ENCODE measurements at regions not wholly inside any gene's neighbourhood (a gene's known extent, or its start where the extent isn't known, plus 50 kb on each side); places are given as distances from the start of the nearest gene placed in this dataset.

GRCh38 chr17:55632893-55633292 lies 89.8 kb downstream of the TMEM100 start:
- no peak for ATAC-seq

GRCh38 chr17:55632236-55632635 lies 90.4 kb downstream of the TMEM100 start:
- no peak for ATAC-seq

- no peak for ATAC-seq
These were observed 92.7 kb downstream of the TMEM100 start for GRCh38 chr17:55629995-55630394.

- peak; percentile 62 to 67 for ATAC-seq
These were observed 97.1 kb downstream of the TMEM100 start for GRCh38 chr17:55625521-55625920.

GRCh38 chr17:55624772-55625433 lies 97.8 kb downstream of the TMEM100 start:
- peak; percentile 40 to 72 for ATAC-seq

- ATAC-seq: no peak
These were observed 100.1 kb downstream of the TMEM100 start for GRCh38 chr17:55622547-55622946.

GRCh38 chr17:55620945-55621344 lies 101.7 kb downstream of the TMEM100 start:
- ATAC-seq: no peak

GRCh38 chr17:55620023-55620422 lies 102.6 kb downstream of the TMEM100 start:
- ATAC-seq: no peak

GRCh38 chr17:55617441-55617840 lies 105.2 kb downstream of the TMEM100 start:
- ATAC-seq: no peak

- no peak for ATAC-seq
These were observed 102.8 kb upstream of the SMIM36 start for GRCh38 chr17:55614061-55614460.

- ATAC-seq: no peak
These were observed 101.5 kb upstream of the SMIM36 start for GRCh38 chr17:55612691-55613141.

GRCh38 chr17:55607731-55608341 lies 96.6 kb upstream of the SMIM36 start:
- ATAC-seq: no peak

- no peak for ATAC-seq
These were observed 95.2 kb upstream of the SMIM36 start for GRCh38 chr17:55606488-55606815.

GRCh38 chr17:55605705-55606487 lies 94.6 kb upstream of the SMIM36 start:
- no peak for ATAC-seq

GRCh38 chr17:55601874-55602364 lies 90.7 kb upstream of the SMIM36 start:
- no peak for ATAC-seq

GRCh38 chr17:55598495-55598894 lies 87.2 kb upstream of the SMIM36 start:
- no peak for ATAC-seq

- ATAC-seq: no peak
These were observed 77.4 kb upstream of the SMIM36 start for GRCh38 chr17:55588446-55589242.

GRCh38 chr17:55587608-55588139 lies 76.4 kb upstream of the SMIM36 start:
- no peak for ATAC-seq

GRCh38 chr17:55585629-55586028 lies 74.4 kb upstream of the SMIM36 start:
- ATAC-seq: no peak

GRCh38 chr17:55584861-55585260 lies 73.6 kb upstream of the SMIM36 start:
- ATAC-seq: no peak

GRCh38 chr17:55584055-55584685 lies 72.9 kb upstream of the SMIM36 start:
- ATAC-seq: peak in 1 of 2 donors; percentile 13

- no peak for ATAC-seq
These were observed 71.6 kb upstream of the SMIM36 start for GRCh38 chr17:55582897-55583296.

Measured in activated CD4-positive, CD25-positive, alpha-beta regulatory T cell treated with anti-CD3 and anti-CD28 coated beads, Interleukin-2, amount 50 U/mL, for 24 hours (primary cell).